ENCODE measurements at regions not wholly inside any gene's neighbourhood (a gene's known extent, or its start where the extent isn't known, plus 50 kb on each side); places are given as distances from the start of the nearest gene placed in this dataset.
A peak's percentile ranks its signal among the peaks of the same experiment; 100 is the strongest.

- TF ChIP-seq, protein P1, sequence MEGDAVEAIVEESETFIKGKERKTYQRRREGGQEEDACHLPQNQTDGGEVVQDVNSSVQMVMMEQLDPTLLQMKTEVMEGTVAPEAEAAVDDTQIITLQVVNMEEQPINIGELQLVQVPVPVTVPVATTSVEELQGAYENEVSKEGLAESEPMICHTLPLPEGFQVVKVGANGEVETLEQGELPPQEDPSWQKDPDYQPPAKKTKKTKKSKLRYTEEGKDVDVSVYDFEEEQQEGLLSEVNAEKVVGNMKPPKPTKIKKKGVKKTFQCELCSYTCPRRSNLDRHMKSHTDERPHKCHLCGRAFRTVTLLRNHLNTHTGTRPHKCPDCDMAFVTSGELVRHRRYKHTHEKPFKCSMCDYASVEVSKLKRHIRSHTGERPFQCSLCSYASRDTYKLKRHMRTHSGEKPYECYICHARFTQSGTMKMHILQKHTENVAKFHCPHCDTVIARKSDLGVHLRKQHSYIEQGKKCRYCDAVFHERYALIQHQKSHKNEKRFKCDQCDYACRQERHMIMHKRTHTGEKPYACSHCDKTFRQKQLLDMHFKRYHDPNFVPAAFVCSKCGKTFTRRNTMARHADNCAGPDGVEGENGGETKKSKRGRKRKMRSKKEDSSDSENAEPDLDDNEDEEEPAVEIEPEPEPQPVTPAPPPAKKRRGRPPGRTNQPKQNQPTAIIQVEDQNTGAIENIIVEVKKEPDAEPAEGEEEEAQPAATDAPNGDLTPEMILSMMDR (conservative IDR thresholded peaks at IDR 0.05; ENCODE audit: control insufficient read depth, insufficient read depth, low read depth, low read length), result no peak
- DNase-seq (ENCODE audit: low read depth), result no peak
Measured at GRCh38 chr7:70846208-70846607, 285.7 kb upstream of the GALNT17 start.

DNA sequence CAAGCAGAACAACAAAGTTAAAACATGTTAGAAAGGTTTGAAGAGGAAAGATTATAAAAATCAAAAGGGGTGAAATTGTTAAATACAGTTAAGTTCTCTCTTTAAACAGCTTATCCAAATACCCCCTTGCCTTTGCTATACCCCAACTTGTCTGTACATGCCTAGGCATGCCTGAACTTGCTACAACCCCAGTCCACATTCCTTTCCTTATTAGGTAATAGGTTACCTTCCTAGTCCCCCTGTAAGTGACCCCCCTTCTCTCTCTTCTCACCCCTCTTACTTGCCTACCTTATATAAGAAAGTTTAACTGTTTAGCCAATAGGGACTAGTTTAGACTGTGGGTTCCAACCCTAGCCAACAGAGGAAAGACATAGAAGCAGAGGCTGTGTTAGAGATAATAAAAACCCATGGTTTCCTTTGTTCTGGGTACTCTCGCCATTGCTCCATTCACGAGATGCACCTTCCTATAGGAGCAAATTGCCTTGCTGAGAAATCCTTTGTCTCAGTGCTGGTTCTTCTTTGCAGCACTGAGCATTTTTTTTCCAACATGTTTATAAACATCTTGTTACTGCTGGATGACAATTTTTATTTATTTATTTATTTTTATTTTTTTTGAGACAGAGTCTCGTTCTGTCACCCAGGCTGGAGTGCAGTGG is 282.2 kb upstream of the GALNT17 start:
- no peak overlapping the region for H3K4me3 ChIP-seq (ENCODE audit: control insufficient read depth, low read depth, low read length)
- TF ChIP-seq, protein P1 (conservative IDR thresholded peaks at IDR 0.05; ENCODE audit: control insufficient read depth, insufficient read depth, low read depth, low read length), result no peak
- no peak for DNase-seq (ENCODE audit: low read depth)

More at GRCh38 chr7:70846208-70846607, 285.7 kb upstream of the GALNT17 start:
- H3K4me3 ChIP-seq (ENCODE audit: control insufficient read depth, low read depth, low read length), result no peak overlapping the region

DNA sequence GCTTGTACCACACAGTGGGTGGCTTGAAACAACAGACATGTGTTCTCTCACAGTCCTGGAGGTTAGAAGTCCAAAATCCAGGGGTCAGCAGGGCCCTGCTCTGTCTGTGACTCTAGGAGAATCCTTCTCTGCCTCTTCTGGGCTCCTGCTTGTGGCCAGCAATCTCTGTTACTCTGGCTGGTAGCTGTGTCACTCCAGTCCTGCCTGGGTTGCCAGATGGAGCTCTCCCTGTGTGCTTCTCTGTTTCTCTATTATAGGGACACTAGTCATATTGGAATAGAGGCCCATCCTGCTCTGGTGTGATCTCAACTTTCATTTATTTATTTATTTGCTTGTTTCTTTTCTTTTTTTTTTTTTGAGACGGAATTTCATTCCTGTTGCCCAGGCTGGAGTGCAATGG is 276.6 kb upstream of the GALNT17 start:
- TF ChIP-seq, protein P1 (conservative IDR thresholded peaks at IDR 0.05; ENCODE audit: control insufficient read depth, insufficient read depth, low read depth, low read length), result no peak
- no peak overlapping the region for H3K4me3 ChIP-seq (ENCODE audit: control insufficient read depth, low read depth, low read length)
- DNase-seq (ENCODE audit: low read depth), result no peak

GRCh38 chr7:70856901-70857630 is 274.9 kb upstream of the GALNT17 start:
- H3K4me3 ChIP-seq (ENCODE audit: control insufficient read depth, low read depth, low read length), result no peak overlapping the region
- DNase-seq (ENCODE audit: low read depth), result peak; percentile 62
- TF ChIP-seq, protein P1 (conservative IDR thresholded peaks at IDR 0.05; ENCODE audit: control insufficient read depth, insufficient read depth, low read depth, low read length), result peak; percentile 81

- TF ChIP-seq, protein P1 (conservative IDR thresholded peaks at IDR 0.05; ENCODE audit: control insufficient read depth, insufficient read depth, low read depth, low read length), result no peak
- no peak overlapping the region for H3K4me3 ChIP-seq (ENCODE audit: control insufficient read depth, low read depth, low read length)
- DNase-seq (ENCODE audit: low read depth), result no peak
Measured at GRCh38 chr7:70857793-70858545, 274.0 kb upstream of the GALNT17 start.

DNA sequence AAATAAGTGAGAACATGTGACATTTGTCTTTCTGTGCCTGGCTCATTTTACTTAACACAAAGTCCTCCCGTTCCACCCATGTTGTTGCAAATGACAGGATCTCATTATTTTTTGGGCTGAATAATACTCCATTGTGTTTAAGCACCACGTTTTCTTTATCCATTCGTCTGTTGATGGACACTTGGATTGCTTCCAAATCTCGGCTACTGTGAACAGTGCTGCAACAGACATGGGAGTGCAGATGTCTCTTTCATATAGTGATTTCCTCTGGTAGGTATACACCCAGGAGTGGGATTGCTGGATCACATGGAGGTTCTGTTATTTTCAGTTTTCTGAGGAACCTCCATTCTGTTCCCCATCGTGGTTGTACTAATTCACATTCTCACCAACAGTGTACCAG is 264.4 kb upstream of the GALNT17 start:
- no peak for DNase-seq (ENCODE audit: low read depth)
- TF ChIP-seq, protein P1 (conservative IDR thresholded peaks at IDR 0.05; ENCODE audit: control insufficient read depth, insufficient read depth, low read depth, low read length), result no peak
- no peak overlapping the region for H3K4me3 ChIP-seq (ENCODE audit: control insufficient read depth, low read depth, low read length)

All from fibroblast of mammary gland (primary cell).